ENCODE measurements at regions not wholly inside any gene's neighbourhood (a gene's known extent, or its start where the extent isn't known, plus 50 kb on each side); places are given as distances from the start of the nearest gene placed in this dataset.

GRCh38 chr1:58986996-58987767 lies 203.3 kb upstream of the JUN start:
- Histone ChIP-seq H3K4me3 (ENCODE audit: low read depth, low read length) (no peak overlapping the region), H3K4me1 (ENCODE audit: control insufficient read depth, insufficient read depth, low read length) (peaks cover 5% of the 10 kb centered on the region), H3K9me3 (ENCODE audit: control insufficient read depth, insufficient read depth, low read length) (no peaks in the 10 kb centered on the region), H3K36me3 (ENCODE audit: control insufficient read depth, insufficient read depth, low read length) (no peaks in the 10 kb centered on the region), H3K27me3 (ENCODE audit: control insufficient read depth, insufficient read depth, low read length) (no peaks in the 10 kb centered on the region), H3K9ac (ENCODE audit: low read depth, low read length) (no peak overlapping the region)

GRCh38 chr1:58988752-58989151 lies 204.9 kb upstream of the JUN start:
- no peaks in the 10 kb centered on the region for H3K27me3 ChIP-seq (ENCODE audit: control insufficient read depth, insufficient read depth, low read length)
- no peaks in the 10 kb centered on the region for H3K4me1 ChIP-seq (ENCODE audit: control insufficient read depth, insufficient read depth, low read length)
- H3K4me3 ChIP-seq (ENCODE audit: low read depth, low read length) = no peak overlapping the region
- H3K36me3 ChIP-seq (ENCODE audit: control insufficient read depth, insufficient read depth, low read length) = no peaks in the 10 kb centered on the region
- H3K9ac ChIP-seq (ENCODE audit: low read depth, low read length) = no peak overlapping the region
- no peaks in the 10 kb centered on the region for H3K9me3 ChIP-seq (ENCODE audit: control insufficient read depth, insufficient read depth, low read length)

DNA sequence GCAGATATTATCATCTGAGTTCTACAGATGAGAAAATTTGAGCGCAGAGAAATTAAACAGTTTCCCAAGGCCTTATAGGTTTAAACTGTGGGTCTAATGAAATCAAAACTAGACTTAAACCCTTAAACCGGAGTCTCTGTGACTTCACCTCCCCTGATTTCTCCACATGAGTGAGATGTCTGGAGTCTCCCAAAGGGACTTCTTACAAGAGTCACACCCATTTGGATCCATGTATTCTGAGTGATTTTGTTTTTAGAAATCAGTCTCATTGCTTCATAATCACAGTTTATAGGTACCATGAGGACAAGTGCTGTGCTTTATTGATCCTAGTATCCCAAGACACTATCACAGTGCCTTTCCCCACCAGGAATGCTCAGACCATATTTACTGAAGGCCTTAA lies 206.0 kb upstream of the JUN start:
- Histone ChIP-seq H3K27me3 (ENCODE audit: control insufficient read depth, insufficient read depth, low read length) (no peaks in the 10 kb centered on the region), H3K4me1 (ENCODE audit: control insufficient read depth, insufficient read depth, low read length) (no peaks in the 10 kb centered on the region), H3K4me3 (ENCODE audit: low read depth, low read length) (no peak overlapping the region), H3K36me3 (ENCODE audit: control insufficient read depth, insufficient read depth, low read length) (no peaks in the 10 kb centered on the region), H3K9ac (ENCODE audit: low read depth, low read length) (no peak overlapping the region), H3K9me3 (ENCODE audit: control insufficient read depth, insufficient read depth, low read length) (no peaks in the 10 kb centered on the region)

DNA sequence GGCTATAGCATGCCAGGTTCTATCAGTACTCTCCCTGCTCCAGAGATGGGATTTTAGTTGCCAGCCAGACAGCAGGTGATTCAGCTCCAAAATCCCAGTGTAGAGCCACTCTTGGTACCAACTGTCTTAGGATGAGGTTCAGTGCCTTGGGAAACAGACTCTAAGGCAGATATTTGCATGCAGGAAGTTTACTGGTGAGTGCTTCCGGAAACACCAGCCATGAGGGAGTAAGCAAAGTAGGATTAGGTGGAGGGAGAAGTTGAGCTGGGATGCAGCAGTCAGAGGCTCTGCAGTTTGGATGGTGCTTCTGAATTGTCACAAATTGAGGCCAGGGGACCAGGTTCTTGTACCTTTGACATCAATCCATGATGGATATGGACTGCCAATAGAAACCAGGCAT lies 207.5 kb upstream of the JUN start:
- no peaks in the 10 kb centered on the region for H3K36me3 ChIP-seq (ENCODE audit: control insufficient read depth, insufficient read depth, low read length)
- H3K27me3 ChIP-seq (ENCODE audit: control insufficient read depth, insufficient read depth, low read length) = no peaks in the 10 kb centered on the region
- H3K9me3 ChIP-seq (ENCODE audit: control insufficient read depth, insufficient read depth, low read length) = no peaks in the 10 kb centered on the region
- no peaks in the 10 kb centered on the region for H3K4me1 ChIP-seq (ENCODE audit: control insufficient read depth, insufficient read depth, low read length)
- no peak overlapping the region for H3K9ac ChIP-seq (ENCODE audit: low read depth, low read length)
- H3K4me3 ChIP-seq (ENCODE audit: low read depth, low read length) = no peak overlapping the region

DNA sequence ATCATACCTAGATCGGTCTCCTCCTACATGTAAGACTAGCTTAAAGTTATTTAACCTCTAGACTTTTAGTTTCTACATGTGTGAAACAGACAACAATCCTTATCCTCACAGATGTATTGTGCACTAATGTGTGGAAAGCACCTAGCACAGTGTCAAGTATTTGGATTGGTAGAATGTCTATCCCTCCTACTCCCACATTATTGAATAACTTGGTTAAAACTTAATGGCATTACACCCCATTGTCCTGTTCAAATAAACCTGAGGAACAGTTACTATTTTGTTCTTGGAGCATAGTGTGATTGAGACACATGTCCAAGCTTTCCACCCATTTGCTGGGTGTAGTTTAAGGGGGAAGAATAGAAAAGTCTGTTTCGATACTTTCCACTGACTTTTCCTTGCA lies 208.8 kb upstream of the JUN start:
- no peaks in the 10 kb centered on the region for H3K27me3 ChIP-seq (ENCODE audit: control insufficient read depth, insufficient read depth, low read length)
- H3K9me3 ChIP-seq (ENCODE audit: control insufficient read depth, insufficient read depth, low read length) = no peaks in the 10 kb centered on the region
- no peaks in the 10 kb centered on the region for H3K4me1 ChIP-seq (ENCODE audit: control insufficient read depth, insufficient read depth, low read length)
- H3K9ac ChIP-seq (ENCODE audit: low read depth, low read length) = no peak overlapping the region
- H3K36me3 ChIP-seq (ENCODE audit: control insufficient read depth, insufficient read depth, low read length) = no peaks in the 10 kb centered on the region
- no peak overlapping the region for H3K4me3 ChIP-seq (ENCODE audit: low read depth, low read length)

DNA sequence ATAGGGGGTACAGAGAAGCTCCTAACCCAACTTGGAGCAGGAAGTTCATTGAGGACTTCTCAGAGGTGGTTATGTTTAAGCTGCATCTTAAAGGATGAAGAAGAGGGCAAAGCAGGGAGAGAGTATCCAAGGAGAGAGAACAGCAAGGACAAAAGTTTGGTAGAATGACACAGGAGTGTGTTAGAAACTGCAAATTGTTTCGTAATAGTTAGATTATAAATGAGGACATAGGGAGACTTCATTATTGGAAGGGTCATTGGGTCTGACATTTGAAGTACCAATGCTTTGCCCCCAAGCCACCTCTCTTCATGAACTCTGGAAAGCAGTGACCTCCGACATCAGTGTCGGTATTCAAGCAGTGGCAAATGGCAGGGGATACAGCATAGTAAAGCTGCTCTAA lies 209.6 kb upstream of the JUN start:
- Histone ChIP-seq H3K4me1 (ENCODE audit: control insufficient read depth, insufficient read depth, low read length) (no peaks in the 10 kb centered on the region), H3K9me3 (ENCODE audit: control insufficient read depth, insufficient read depth, low read length) (no peaks in the 10 kb centered on the region)

DNA sequence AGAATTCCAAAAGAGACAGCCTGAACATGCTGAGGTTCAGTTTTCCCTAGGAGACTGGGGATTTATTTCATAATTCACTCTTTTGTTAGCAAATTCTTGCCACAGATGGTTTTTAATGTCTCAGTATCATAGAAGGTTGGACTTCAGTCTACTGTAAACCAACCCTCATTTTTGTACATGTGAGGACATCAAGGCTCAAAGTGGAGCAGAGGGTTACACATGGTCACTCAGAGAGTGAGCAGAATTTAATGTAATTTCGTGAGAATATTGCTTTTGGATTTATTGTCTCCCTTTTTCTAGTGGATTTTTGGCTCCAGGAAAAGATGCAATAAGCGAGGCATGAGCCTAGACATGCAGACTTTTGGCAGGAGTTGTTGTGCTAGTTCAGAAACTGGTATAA lies 210.8 kb upstream of the JUN start:
- no peaks in the 10 kb centered on the region for H3K9me3 ChIP-seq (ENCODE audit: control insufficient read depth, insufficient read depth, low read length)
- H3K9ac ChIP-seq (ENCODE audit: low read depth, low read length) = no peak overlapping the region
- no peaks in the 10 kb centered on the region for H3K36me3 ChIP-seq (ENCODE audit: control insufficient read depth, insufficient read depth, low read length)
- no peaks in the 10 kb centered on the region for H3K4me1 ChIP-seq (ENCODE audit: control insufficient read depth, insufficient read depth, low read length)
- no peak overlapping the region for H3K4me3 ChIP-seq (ENCODE audit: low read depth, low read length)
- no peaks in the 10 kb centered on the region for H3K27me3 ChIP-seq (ENCODE audit: control insufficient read depth, insufficient read depth, low read length)

More for the DNA sequence above, 209.6 kb upstream of the JUN start:
- Histone ChIP-seq H3K9ac (ENCODE audit: low read depth, low read length) (no peak overlapping the region), H3K36me3 (ENCODE audit: control insufficient read depth, insufficient read depth, low read length) (no peaks in the 10 kb centered on the region), H3K4me3 (ENCODE audit: low read depth, low read length) (no peak overlapping the region), H3K27me3 (ENCODE audit: control insufficient read depth, insufficient read depth, low read length) (no peaks in the 10 kb centered on the region)

DNA sequence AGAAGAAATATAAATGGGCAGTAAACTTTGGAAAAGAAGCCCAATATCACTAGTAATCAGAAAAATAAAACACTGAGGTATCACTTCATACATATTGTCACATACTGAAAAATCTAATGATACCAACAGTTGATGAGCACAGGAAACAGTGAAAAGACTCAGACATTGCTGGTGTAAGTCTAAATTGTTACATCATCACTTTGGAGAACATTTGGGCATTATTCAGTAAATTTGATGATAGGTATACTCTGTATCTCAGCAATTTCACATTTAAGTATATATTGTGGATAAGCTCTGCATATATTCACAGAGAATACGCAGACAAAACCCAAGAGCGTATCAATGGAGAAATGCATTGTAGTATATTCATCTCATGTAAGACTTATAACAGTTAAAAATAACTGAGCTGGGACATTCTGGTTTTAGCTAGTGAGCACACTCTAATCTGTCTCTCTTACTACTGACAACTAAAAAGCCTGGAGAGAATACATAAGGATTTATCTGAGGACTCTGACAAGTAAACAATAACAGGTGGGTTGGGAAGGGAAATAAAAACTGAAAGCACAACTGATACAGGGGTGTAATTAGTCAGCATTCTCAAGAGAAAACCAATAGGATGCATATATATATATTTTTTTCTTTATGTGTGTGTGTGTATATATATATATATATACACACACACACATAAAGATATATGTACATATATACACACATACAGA lies 212.7 kb upstream of the JUN start:
- Histone ChIP-seq H3K4me3 (ENCODE audit: low read depth, low read length) (no peak overlapping the region), H3K9ac (ENCODE audit: low read depth, low read length) (no peak overlapping the region), H3K4me1 (ENCODE audit: control insufficient read depth, insufficient read depth, low read length) (no peaks in the 10 kb centered on the region), H3K9me3 (ENCODE audit: control insufficient read depth, insufficient read depth, low read length) (no peaks in the 10 kb centered on the region), H3K27me3 (ENCODE audit: control insufficient read depth, insufficient read depth, low read length) (no peaks in the 10 kb centered on the region), H3K36me3 (ENCODE audit: control insufficient read depth, insufficient read depth, low read length) (no peaks in the 10 kb centered on the region)

- Histone ChIP-seq H3K27me3 (ENCODE audit: control insufficient read depth, insufficient read depth, low read length) (no peaks in the 10 kb centered on the region), H3K36me3 (ENCODE audit: control insufficient read depth, insufficient read depth, low read length) (no peaks in the 10 kb centered on the region), H3K9ac (ENCODE audit: low read depth, low read length) (no peak overlapping the region), H3K4me1 (ENCODE audit: control insufficient read depth, insufficient read depth, low read length) (no peaks in the 10 kb centered on the region), H3K9me3 (ENCODE audit: control insufficient read depth, insufficient read depth, low read length) (no peaks in the 10 kb centered on the region), H3K4me3 (ENCODE audit: low read depth, low read length) (no peak overlapping the region)
These were observed 213.2 kb upstream of the JUN start for GRCh38 chr1:58997060-58997411.

GRCh38 chr1:58997637-58998036 lies 213.8 kb upstream of the JUN start:
- no peaks in the 10 kb centered on the region for H3K36me3 ChIP-seq (ENCODE audit: control insufficient read depth, insufficient read depth, low read length)
- H3K9me3 ChIP-seq (ENCODE audit: control insufficient read depth, insufficient read depth, low read length) = no peaks in the 10 kb centered on the region
- H3K9ac ChIP-seq (ENCODE audit: low read depth, low read length) = no peak overlapping the region
- H3K27me3 ChIP-seq (ENCODE audit: control insufficient read depth, insufficient read depth, low read length) = no peaks in the 10 kb centered on the region
- H3K4me3 ChIP-seq (ENCODE audit: low read depth, low read length) = no peak overlapping the region
- no peaks in the 10 kb centered on the region for H3K4me1 ChIP-seq (ENCODE audit: control insufficient read depth, insufficient read depth, low read length)

DNA sequence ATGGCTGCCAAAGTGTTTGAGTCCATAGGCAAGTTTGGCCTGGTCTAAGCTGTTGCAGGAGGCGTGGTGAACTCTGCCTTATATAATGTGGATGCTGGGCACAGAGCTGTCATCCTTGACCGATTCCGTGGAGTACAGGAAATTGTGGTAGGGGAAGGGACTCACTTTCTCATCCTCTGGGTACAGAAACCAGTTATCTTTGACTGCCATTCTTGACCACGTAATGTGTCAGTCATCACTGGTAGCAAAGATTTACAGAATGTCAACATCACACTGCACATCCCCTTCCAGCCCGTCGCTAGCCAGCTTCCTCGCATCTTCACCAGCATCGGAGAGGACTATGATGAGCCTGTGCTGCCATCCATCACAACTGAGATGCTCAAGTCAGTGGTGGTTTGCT lies 215.8 kb upstream of the JUN start:
- no peak overlapping the region for H3K4me3 ChIP-seq (ENCODE audit: low read depth, low read length)
- H3K4me1 ChIP-seq (ENCODE audit: control insufficient read depth, insufficient read depth, low read length) = no peaks in the 10 kb centered on the region
- no peaks in the 10 kb centered on the region for H3K27me3 ChIP-seq (ENCODE audit: control insufficient read depth, insufficient read depth, low read length)
- H3K9ac ChIP-seq (ENCODE audit: low read depth, low read length) = no peak overlapping the region
- H3K36me3 ChIP-seq (ENCODE audit: control insufficient read depth, insufficient read depth, low read length) = no peaks in the 10 kb centered on the region
- no peaks in the 10 kb centered on the region for H3K9me3 ChIP-seq (ENCODE audit: control insufficient read depth, insufficient read depth, low read length)

DNA sequence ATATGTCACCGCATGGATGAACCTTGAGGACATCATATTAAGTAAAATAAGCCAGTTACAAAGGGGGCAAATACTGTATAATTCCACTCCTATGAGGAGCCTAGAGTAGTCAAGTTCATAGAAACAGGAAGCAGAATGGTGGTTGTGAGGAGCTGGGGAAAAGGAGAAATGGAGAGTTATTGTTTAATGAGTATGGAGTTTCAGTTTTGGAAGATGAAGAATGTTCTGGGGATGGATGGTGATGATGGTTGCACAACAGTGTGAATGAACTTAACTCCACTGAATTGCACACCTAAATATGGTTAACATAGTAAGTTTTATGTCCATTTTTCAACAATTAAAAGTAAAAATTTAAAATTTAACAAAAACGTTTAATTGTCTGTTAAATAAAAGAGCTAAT lies 220.9 kb upstream of the JUN start:
- H3K9me3 ChIP-seq (ENCODE audit: control insufficient read depth, insufficient read depth, low read length) = no peaks in the 10 kb centered on the region
- no peak overlapping the region for H3K4me3 ChIP-seq (ENCODE audit: low read depth, low read length)
- no peaks in the 10 kb centered on the region for H3K4me1 ChIP-seq (ENCODE audit: control insufficient read depth, insufficient read depth, low read length)

More for the DNA sequence above, 220.9 kb upstream of the JUN start:
- no peaks in the 10 kb centered on the region for H3K36me3 ChIP-seq (ENCODE audit: control insufficient read depth, insufficient read depth, low read length)
- no peak overlapping the region for H3K9ac ChIP-seq (ENCODE audit: low read depth, low read length)
- no peaks in the 10 kb centered on the region for H3K27me3 ChIP-seq (ENCODE audit: control insufficient read depth, insufficient read depth, low read length)

All from iPS-15b (cell line).